HG02840 (cell line): ENCODE measurements at regions not wholly inside any gene's neighbourhood (a gene's known extent, or its start where the extent isn't known, plus 50 kb on each side); places are given as distances from the start of the nearest gene placed in this dataset.

Experiments used
- ATAC-seq: cut with Tn5 transposase; IDR thresholded peaks from one replicate; pipeline ENCODE4 v1.9.1; 2021; ENCODE audit warnings: mild to moderate bottlenecking, moderate library complexity, moderate number of reproducible peaks; ENCODE audit not compliant: unreplicated experiment, low FRiP score

- ATAC-seq, result no peak
Measured at GRCh38 chr21:24840287-24840686, 767.0 kb downstream of the MRPL39 start.

GRCh38 chr21:24832961-24833360 is 774.3 kb downstream of the MRPL39 start:
- ATAC-seq, result no peak

GRCh38 chr21:24829397-24829796 is 777.9 kb downstream of the MRPL39 start:
- no peak for ATAC-seq

GRCh38 chr21:24826822-24827221 is 780.5 kb downstream of the MRPL39 start:
- no peak for ATAC-seq

- ATAC-seq, result no peak
Measured at GRCh38 chr21:24825348-24825747, 781.9 kb downstream of the MRPL39 start.

GRCh38 chr21:24824209-24824608 is 783.1 kb downstream of the MRPL39 start:
- ATAC-seq, result no peak

- ATAC-seq, result no peak
Measured at GRCh38 chr21:24823247-24823646, 784.0 kb downstream of the MRPL39 start.

GRCh38 chr21:24785033-24785432 is 822.2 kb downstream of the MRPL39 start:
- ATAC-seq, result no peak

- no peak for ATAC-seq
Measured at GRCh38 chr21:24781146-24781545, 826.1 kb downstream of the MRPL39 start.

- ATAC-seq, result no peak
Measured at GRCh38 chr21:24759348-24760075, 847.8 kb downstream of the MRPL39 start.

GRCh38 chr21:24738063-24738462 is 869.2 kb downstream of the MRPL39 start:
- no peak for ATAC-seq

GRCh38 chr21:24737296-24737850 is 869.9 kb downstream of the MRPL39 start:
- no peak for ATAC-seq

GRCh38 chr21:24730661-24731060 is 876.6 kb downstream of the MRPL39 start:
- ATAC-seq, result no peak

- ATAC-seq, result no peak
Measured at GRCh38 chr21:24729568-24729967, 877.7 kb downstream of the MRPL39 start.

- no peak for ATAC-seq
Measured at GRCh38 chr21:24727803-24728440, 879.4 kb downstream of the MRPL39 start.

- no peak for ATAC-seq
Measured at GRCh38 chr21:24716281-24716918, 890.9 kb downstream of the MRPL39 start.

GRCh38 chr21:24714646-24715200 is 892.6 kb downstream of the MRPL39 start:
- ATAC-seq, result no peak

- ATAC-seq, result no peak
Measured at GRCh38 chr21:24705201-24705600, 902.1 kb downstream of the MRPL39 start.

GRCh38 chr21:24693779-24694178 is 913.5 kb downstream of the MRPL39 start:
- no peak for ATAC-seq

GRCh38 chr21:24681456-24681855 is 925.8 kb downstream of the MRPL39 start:
- no peak for ATAC-seq

GRCh38 chr21:24671901-24672300 is 935.4 kb downstream of the MRPL39 start:
- ATAC-seq, result no peak
